Thyroid gland (tissue), 4 donors: ENCODE measurements at regions not wholly inside any gene's neighbourhood (a gene's known extent, or its start where the extent isn't known, plus 50 kb on each side); places are given as distances from the start of the nearest gene placed in this dataset.

Experiments used
- DNase-seq, 2 donors: peaks; one replicate each; pipeline ENCODE4 v3.0.0-alpha.2; 2019
- H3K27ac ChIP-seq, 3 donors: fragments of 200-600 bp; sonication (generic); 1 replicate in 2 of 3; 2 replicates in 1 of 3; pipeline ENCODE4 v1.5.1; 2016 to 2019; ENCODE audit warnings: mild to moderate bottlenecking in 1 of 3, moderate library complexity in 1 of 3
- H3K27me3 ChIP-seq: fragments of 200-600 bp; sonication (generic); one replicate; pipeline ENCODE4 v1.5.1; 2019
- H3K36me3 ChIP-seq, 2 donors: fragments of 200-600 bp; sonication (generic); one replicate each; pipeline ENCODE4 v1.5.1; 2016 to 2019
- H3K4me1 ChIP-seq, 2 donors: fragments of 200-600 bp; sonication (generic); one replicate each; pipeline ENCODE4 v1.5.1; 2017 to 2019
- H3K4me3 ChIP-seq, 3 donors: fragments of 200-600 bp; sonication (generic); replicated peaks in 1 of 3; 1 replicate in 2 of 3; 2 replicates in 1 of 3; pipeline ENCODE4 v1.5.1; 2016; ENCODE audit warnings: mild to moderate bottlenecking in 1 of 3
- H3K9me3 ChIP-seq: fragments of 200-600 bp; sonication (generic); one replicate; pipeline ENCODE4 v1.5.1; 2017
- POLR2A ChIP-seq, 2 donors: fragments of 450-650 bp; IDR thresholded peaks; one replicate each; pipeline ENCODE4 v1.6.1; 2017; ENCODE audit warnings: antibody characterized with exemption in 2 of 2, mild to moderate bottlenecking in 2 of 2, moderate library complexity in 1 of 2
- WGBS, 2 donors: methylation state at CpG; one replicate each; pipeline ENCODE4 v1.1.5; 2017; 5-methylcytosine and 5-hydroxymethylcytosine counted together
- intact Hi-C: fragments of 100-400 bp; cut with DNase I; formaldehyde crosslinking; loops from one replicate; pipeline ENCODE4 v1.15.1; 2023
- TF ChIP-seq, protein P1 (sequence below), 6 experiments: fragments of 200-600 bp in 3 of 6; fragments of 450-650 bp in 3 of 6; sonication (generic) in 3 of 6; IDR thresholded peaks; one replicate each; pipeline ENCODE4 v1.5.1; 2016 to 2019; ENCODE audit warnings: antibody characterized with exemption in 6 of 6, mild to moderate bottlenecking in 2 of 6, inconsistent platforms in 1 of 6, moderate library complexity in 1 of 6

DNA sequence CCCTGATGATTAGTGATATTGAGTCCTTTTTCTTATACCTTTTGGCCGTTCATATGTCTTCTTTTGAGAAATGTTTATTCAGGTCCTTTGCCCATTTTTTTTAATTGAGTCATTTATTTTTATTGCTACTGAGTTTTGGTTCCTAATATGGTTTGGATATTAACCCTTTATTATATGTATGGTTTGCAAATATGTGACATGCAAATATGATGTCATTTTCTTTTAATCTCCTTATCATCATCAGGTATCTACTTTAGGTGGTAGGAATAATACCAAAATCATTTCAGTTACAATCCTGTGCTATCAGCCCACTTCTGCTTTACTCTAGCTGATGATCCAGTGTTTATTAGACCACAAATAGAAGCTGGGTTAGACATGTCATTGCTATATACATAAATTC, 102.3 kb upstream of the TRPC7 start:
- 47 to 64% methylated on average over 1 of the region's 1 CpG for WGBS, 2 donors
- intact Hi-C loops, result no loop called here
- DNase-seq, result no peak

DNA sequence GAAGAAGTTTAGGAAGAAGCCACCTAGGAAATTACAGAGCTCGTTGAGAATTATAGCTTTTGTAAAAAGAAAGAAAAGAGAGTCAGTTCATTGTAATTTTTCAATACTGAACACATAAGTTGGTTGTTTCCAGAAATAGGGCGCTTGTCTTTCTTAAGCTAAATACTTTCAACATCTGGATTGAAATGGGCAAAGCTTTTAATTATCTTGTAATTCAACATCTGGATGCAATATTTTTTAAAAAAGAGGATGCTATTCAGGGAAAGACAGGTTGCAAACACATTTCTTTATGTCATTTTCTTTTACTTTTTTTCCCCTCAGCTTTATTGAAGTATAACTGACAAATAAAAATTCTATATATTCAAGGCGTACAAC, 100.7 kb upstream of the TRPC7 start:
- no peak for DNase-seq
- Histone ChIP-seq H3K4me3 (no peak overlapping the region), H3K27me3 (no peaks in the 10 kb centered on the region), H3K4me1 (no peaks in the 10 kb centered on the region), H3K9me3 (no peaks in the 10 kb centered on the region), H3K36me3 (no peaks in the 10 kb centered on the region), H3K27ac (no peak overlapping the region)
- TF ChIP-seq, protein P1, sequence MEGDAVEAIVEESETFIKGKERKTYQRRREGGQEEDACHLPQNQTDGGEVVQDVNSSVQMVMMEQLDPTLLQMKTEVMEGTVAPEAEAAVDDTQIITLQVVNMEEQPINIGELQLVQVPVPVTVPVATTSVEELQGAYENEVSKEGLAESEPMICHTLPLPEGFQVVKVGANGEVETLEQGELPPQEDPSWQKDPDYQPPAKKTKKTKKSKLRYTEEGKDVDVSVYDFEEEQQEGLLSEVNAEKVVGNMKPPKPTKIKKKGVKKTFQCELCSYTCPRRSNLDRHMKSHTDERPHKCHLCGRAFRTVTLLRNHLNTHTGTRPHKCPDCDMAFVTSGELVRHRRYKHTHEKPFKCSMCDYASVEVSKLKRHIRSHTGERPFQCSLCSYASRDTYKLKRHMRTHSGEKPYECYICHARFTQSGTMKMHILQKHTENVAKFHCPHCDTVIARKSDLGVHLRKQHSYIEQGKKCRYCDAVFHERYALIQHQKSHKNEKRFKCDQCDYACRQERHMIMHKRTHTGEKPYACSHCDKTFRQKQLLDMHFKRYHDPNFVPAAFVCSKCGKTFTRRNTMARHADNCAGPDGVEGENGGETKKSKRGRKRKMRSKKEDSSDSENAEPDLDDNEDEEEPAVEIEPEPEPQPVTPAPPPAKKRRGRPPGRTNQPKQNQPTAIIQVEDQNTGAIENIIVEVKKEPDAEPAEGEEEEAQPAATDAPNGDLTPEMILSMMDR (IDR thresholded peaks at IDR 0.05), result no peak
- no peak for TF ChIP-seq POLR2A (IDR thresholded peaks at IDR 0.05)
- intact Hi-C loops, result no loop called here
- WGBS, 2 donors, result 77 to 82% methylated on average over 3 of the region's 3 CpGs

More for the DNA sequence above, 102.3 kb upstream of the TRPC7 start:
- H3K4me3 ChIP-seq, result no peak overlapping the region
- H3K27ac ChIP-seq, result no peak overlapping the region
- no peaks in the 10 kb centered on the region for H3K27me3 ChIP-seq
- H3K9me3 ChIP-seq, result no peaks in the 10 kb centered on the region
- no peaks in the 10 kb centered on the region for H3K4me1 ChIP-seq
- H3K36me3 ChIP-seq, result no peaks in the 10 kb centered on the region
- TF ChIP-seq, protein P1 (IDR thresholded peaks at IDR 0.05), result no peak
- TF ChIP-seq POLR2A (IDR thresholded peaks at IDR 0.05), result no peak

DNA sequence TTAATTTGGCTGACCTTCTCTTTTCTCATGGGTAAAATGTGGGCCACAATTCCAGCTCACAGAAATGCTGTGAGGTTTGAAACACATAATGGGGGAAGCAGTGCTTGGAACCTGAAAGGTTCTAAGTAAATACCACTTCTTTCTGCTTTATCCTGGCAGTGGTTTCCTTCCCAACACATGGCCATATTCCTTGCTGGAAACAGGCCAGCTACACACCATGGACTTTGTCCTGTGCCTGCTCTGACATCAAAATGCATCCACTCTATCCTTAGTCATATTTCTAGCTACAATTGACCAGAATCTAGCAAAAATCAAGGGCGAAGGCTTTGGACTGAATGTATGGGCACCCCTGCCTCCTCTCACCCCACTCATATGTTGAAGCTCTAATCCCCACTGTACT, 93.1 kb upstream of the TRPC7 start:
- no peak overlapping the region for H3K27ac ChIP-seq
- intact Hi-C loops, result no loop called here
- H3K36me3 ChIP-seq, result no peaks in the 10 kb centered on the region
- H3K27me3 ChIP-seq, result no peaks in the 10 kb centered on the region
- no peak for DNase-seq
- H3K4me1 ChIP-seq, result no peaks in the 10 kb centered on the region
- 81 to 96% methylated on average over 1 of the region's 1 CpG for WGBS, 2 donors
- no peaks in the 10 kb centered on the region for H3K9me3 ChIP-seq
- no peak for TF ChIP-seq POLR2A (IDR thresholded peaks at IDR 0.05)
- TF ChIP-seq, protein P1 (IDR thresholded peaks at IDR 0.05), result no peak
- H3K4me3 ChIP-seq, result no peak overlapping the region

DNA sequence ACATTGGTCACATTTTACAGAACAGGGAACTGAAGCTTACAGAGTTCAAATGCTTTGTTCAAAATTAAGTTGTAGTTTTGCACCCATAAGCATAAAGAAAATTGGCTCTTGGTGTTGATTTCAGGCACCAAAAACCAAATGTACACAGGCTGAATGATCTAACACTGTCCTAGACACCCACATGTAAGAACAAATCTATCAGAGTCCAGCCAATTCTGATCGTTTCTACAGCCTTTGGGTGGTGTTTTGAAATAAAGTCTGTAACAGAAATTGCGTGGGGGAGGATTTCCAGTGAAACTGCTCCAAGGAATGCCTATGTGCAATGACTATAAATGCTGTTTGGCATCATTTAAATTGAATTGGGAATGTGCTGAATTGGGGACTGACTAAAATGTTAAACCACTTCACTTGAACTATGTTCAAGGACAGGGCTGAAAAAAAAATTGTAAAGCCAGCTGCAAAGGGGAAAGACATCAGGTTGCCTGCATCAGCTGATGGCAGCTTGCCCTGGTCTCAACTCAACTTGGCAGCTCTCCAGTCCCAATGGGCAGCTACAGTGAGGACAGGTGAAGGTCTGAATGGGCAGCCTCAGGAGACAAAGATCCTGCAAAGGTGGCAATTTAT, 92.2 kb upstream of the TRPC7 start:
- H3K9me3 ChIP-seq, result no peaks in the 10 kb centered on the region
- peak; percentile 63 to 79 for DNase-seq
- no peak for TF ChIP-seq POLR2A (IDR thresholded peaks at IDR 0.05)
- TF ChIP-seq, protein P1 (IDR thresholded peaks at IDR 0.05), result no peak
- intact Hi-C loops, result no loop called here
- 31 to 45% methylated on average over 2 of the region's 2 CpGs for whole genome bisulfite sequencing, 2 donors
- H3K36me3 ChIP-seq, result no peaks in the 10 kb centered on the region
- no peak overlapping the region for H3K4me3 ChIP-seq
- H3K27me3 ChIP-seq, result no peaks in the 10 kb centered on the region
- H3K27ac ChIP-seq, result no peak overlapping the region
- H3K4me1 ChIP-seq, result no peaks in the 10 kb centered on the region

DNA sequence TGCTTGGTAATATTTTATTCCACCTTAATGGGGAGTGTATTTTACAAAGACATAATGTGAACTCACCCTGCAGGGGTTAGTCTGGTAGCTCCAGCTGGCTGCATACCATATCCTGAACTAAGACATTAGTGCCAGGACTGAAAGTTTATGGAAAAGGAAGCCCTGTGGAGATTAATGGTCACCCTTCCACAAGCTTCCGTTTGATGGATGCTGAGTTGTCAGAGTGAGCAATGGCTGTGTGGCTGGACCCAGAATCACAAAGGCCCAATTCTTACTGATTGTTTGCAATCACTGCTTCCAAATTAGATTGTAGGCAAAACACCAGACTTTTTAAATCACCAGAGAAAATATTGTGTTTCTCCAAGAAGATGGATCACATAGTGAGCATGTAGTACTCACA, 90.1 kb upstream of the TRPC7 start:
- DNase-seq, result no peak
- H3K9me3 ChIP-seq, result no peaks in the 10 kb centered on the region
- intact Hi-C loops, result no loop called here
- H3K4me1 ChIP-seq, result no peaks in the 10 kb centered on the region
- no peaks in the 10 kb centered on the region for H3K36me3 ChIP-seq
- no peaks in the 10 kb centered on the region for H3K27me3 ChIP-seq
- no peak overlapping the region for H3K4me3 ChIP-seq
- no peak for TF ChIP-seq POLR2A (IDR thresholded peaks at IDR 0.05)
- TF ChIP-seq, protein P1 (IDR thresholded peaks at IDR 0.05), result no peak
- no peak overlapping the region for H3K27ac ChIP-seq
- WGBS, 2 donors, result 70 to 80% methylated on average over 1 of the region's 1 CpG
